ENCODE measurements at regions not wholly inside any gene's neighbourhood (a gene's known extent, or its start where the extent isn't known, plus 50 kb on each side); places are given as distances from the start of the nearest gene placed in this dataset.

DNA sequence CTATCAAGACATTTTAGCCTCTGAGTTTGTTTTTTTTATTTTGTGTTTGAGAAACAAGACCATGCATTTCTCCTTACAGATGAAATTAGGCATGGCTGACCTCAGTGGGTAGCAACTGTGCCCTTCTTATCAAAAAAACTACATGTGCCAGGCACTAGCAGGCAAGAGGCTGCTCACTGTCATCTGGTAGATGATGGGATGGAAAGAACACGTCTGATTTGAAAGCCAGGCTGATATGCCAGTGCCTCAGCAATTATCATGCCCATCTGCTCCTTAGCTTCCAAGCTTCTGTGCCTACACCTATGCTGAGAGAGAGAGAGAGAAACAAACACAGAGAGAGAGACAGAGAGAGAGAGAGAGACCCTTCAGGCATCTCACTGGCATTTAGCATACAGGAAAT lies 149.9 kb downstream of the C6orf118 start:
- TF ChIP-seq, protein P1, sequence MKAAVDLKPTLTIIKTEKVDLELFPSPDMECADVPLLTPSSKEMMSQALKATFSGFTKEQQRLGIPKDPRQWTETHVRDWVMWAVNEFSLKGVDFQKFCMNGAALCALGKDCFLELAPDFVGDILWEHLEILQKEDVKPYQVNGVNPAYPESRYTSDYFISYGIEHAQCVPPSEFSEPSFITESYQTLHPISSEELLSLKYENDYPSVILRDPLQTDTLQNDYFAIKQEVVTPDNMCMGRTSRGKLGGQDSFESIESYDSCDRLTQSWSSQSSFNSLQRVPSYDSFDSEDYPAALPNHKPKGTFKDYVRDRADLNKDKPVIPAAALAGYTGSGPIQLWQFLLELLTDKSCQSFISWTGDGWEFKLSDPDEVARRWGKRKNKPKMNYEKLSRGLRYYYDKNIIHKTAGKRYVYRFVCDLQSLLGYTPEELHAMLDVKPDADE (conservative IDR thresholded peaks at IDR 0.05; ENCODE audit: control insufficient read depth, low read depth, low read length): no peak
- TF ChIP-seq, protein P2, sequence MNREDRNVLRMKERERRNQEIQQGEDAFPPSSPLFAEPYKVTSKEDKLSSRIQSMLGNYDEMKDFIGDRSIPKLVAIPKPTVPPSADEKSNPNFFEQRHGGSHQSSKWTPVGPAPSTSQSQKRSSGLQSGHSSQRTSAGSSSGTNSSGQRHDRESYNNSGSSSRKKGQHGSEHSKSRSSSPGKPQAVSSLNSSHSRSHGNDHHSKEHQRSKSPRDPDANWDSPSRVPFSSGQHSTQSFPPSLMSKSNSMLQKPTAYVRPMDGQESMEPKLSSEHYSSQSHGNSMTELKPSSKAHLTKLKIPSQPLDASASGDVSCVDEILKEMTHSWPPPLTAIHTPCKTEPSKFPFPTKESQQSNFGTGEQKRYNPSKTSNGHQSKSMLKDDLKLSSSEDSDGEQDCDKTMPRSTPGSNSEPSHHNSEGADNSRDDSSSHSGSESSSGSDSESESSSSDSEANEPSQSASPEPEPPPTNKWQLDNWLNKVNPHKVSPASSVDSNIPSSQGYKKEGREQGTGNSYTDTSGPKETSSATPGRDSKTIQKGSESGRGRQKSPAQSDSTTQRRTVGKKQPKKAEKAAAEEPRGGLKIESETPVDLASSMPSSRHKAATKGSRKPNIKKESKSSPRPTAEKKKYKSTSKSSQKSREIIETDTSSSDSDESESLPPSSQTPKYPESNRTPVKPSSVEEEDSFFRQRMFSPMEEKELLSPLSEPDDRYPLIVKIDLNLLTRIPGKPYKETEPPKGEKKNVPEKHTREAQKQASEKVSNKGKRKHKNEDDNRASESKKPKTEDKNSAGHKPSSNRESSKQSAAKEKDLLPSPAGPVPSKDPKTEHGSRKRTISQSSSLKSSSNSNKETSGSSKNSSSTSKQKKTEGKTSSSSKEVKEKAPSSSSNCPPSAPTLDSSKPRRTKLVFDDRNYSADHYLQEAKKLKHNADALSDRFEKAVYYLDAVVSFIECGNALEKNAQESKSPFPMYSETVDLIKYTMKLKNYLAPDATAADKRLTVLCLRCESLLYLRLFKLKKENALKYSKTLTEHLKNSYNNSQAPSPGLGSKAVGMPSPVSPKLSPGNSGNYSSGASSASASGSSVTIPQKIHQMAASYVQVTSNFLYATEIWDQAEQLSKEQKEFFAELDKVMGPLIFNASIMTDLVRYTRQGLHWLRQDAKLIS (CRISPR knock-in tag; IDR thresholded peaks at IDR 0.05): no peak
- TF ChIP-seq KDM1A (IDR thresholded peaks at IDR 0.05): no peak

Measured in K562 (cell line).